CD14-positive monocyte (primary cell): ENCODE measurements at regions not wholly inside any gene's neighbourhood (a gene's known extent, or its start where the extent isn't known, plus 50 kb on each side); places are given as distances from the start of the nearest gene placed in this dataset.

Experiments
- DNase-seq, 3 donors: peaks; one replicate each; pipeline ENCODE4 v3.0.0-alpha.2; 2011 to 2022
- H2AFZ ChIP-seq: 2 replicates; pipeline ENCODE4 v1.6.0; 2012; ENCODE audit warnings: mild to moderate bottlenecking, low read depth, low read length, inconsistent platforms; ENCODE audit not compliant: insufficient read depth, poor library complexity, severe bottlenecking
- H3K27ac ChIP-seq, 2 donors: 1 replicate in 1 of 2; 2 replicates in 1 of 2; pipeline ENCODE4 v1.5.1; 2012 to 2013; ENCODE audit warnings: low read length in 2 of 2, control low read depth in 1 of 2, inconsistent platforms in 1 of 2, low read depth in 1 of 2, mild to moderate bottlenecking in 1 of 2
- H3K27me3 ChIP-seq, 2 donors: one replicate each; pipeline versions ENCODE4 v1.6.0 to v1.6.1; 2011 to 2013; ENCODE audit warnings: low read length in 2 of 2; ENCODE audit not compliant: control insufficient read depth in 2 of 2, insufficient read depth in 2 of 2
- H3K36me3 ChIP-seq, 2 donors: replicated peaks in 1 of 2; 1 replicate in 1 of 2; 2 replicates in 1 of 2; pipeline versions ENCODE4 v1.5.1 to v1.6.1; 2012 to 2013; ENCODE audit warnings: low read length in 2 of 2, control low read depth in 1 of 2, inconsistent platforms in 1 of 2, mild to moderate bottlenecking in 1 of 2; ENCODE audit not compliant: insufficient read depth in 2 of 2, control insufficient read depth in 1 of 2
- H3K4me1 ChIP-seq, 2 donors: 1 replicate in 1 of 2; 2 replicates in 1 of 2; pipeline versions ENCODE4 v1.5.1 to v1.6.1; 2012 to 2013; ENCODE audit warnings: low read length in 2 of 2, control low read depth in 1 of 2, inconsistent platforms in 1 of 2, mild to moderate bottlenecking in 1 of 2, moderate library complexity in 1 of 2; ENCODE audit not compliant: insufficient read depth in 2 of 2, control insufficient read depth in 1 of 2
- H3K4me2 ChIP-seq: replicated peaks from 2 replicates; pipeline ENCODE3; 2012; ENCODE audit warnings: low read length, moderate library complexity, mild to moderate bottlenecking; ENCODE audit not compliant: poor library complexity, severe bottlenecking; ENCODE audit errors: extremely low read depth
- H3K4me3 ChIP-seq, 3 experiments: fragments of 200-600 bp in 1 of 3; sonication (generic) in 1 of 3; replicated peaks in 1 of 3; 1 replicate in 2 of 3; 2 replicates in 1 of 3; pipeline ENCODE4 v1.5.1; 2011 to 2013; ENCODE audit warnings: low read length in 3 of 3, mild to moderate bottlenecking in 3 of 3, control low read depth in 2 of 3, low read depth in 2 of 3, inconsistent platforms in 1 of 3, moderate library complexity in 1 of 3
- H3K79me2 ChIP-seq: 2 replicates; pipeline ENCODE4 v1.6.0; 2012; ENCODE audit warnings: mild to moderate bottlenecking, control low read depth, inconsistent platforms, low read length, moderate library complexity; ENCODE audit not compliant: insufficient read depth
- H3K9ac ChIP-seq: 2 replicates; pipeline ENCODE4 v1.6.0; 2017; ENCODE audit warnings: low read length, mild to moderate bottlenecking; ENCODE audit not compliant: insufficient read depth, poor library complexity, severe bottlenecking
- H3K9me3 ChIP-seq, 2 donors: replicated peaks in 1 of 2; 1 replicate in 1 of 2; 2 replicates in 1 of 2; pipeline versions ENCODE4 v1.5.1 to v1.6.1; 2012 to 2013; ENCODE audit warnings: low read length in 2 of 2, control low read depth in 1 of 2; ENCODE audit not compliant: control insufficient read depth in 1 of 2, insufficient read depth in 1 of 2
- H4K20me1 ChIP-seq: 2 replicates; pipeline ENCODE4 v1.6.0; 2012; ENCODE audit warnings: mild to moderate bottlenecking, low read length, control low read depth, moderate library complexity; ENCODE audit not compliant: insufficient read depth
- H3K27ac Mint-ChIP-seq, 7 donors: one replicate each; pipeline ENCODE4 v1.8.0; 2020; ENCODE audit warnings: mild to moderate bottlenecking in 7 of 7, mixed read lengths in 7 of 7, moderate library complexity in 6 of 7, inconsistent platforms in 2 of 7
- H3K27me3 Mint-ChIP-seq, 3 donors: one replicate each; pipeline ENCODE4 v1.8.0; 2021 to 2022; ENCODE audit warnings: low read depth in 3 of 3, mild to moderate bottlenecking in 3 of 3, mixed read lengths in 3 of 3, moderate library complexity in 3 of 3, inconsistent platforms in 1 of 3
- H3K36me3 Mint-ChIP-seq, 2 donors: one replicate each; pipeline ENCODE4 v1.8.0; 2020; ENCODE audit warnings: mixed read lengths in 2 of 2, inconsistent platforms in 1 of 2, mild to moderate bottlenecking in 1 of 2
- H3K4me1 Mint-ChIP-seq: one replicate; pipeline ENCODE4 v1.8.0; 2020; ENCODE audit warnings: mild to moderate bottlenecking, mixed read lengths
- H3K4me3 Mint-ChIP-seq, 2 donors: one replicate each; pipeline ENCODE4 v1.8.0; 2020; ENCODE audit warnings: mild to moderate bottlenecking in 2 of 2, mixed read lengths in 2 of 2, moderate library complexity in 1 of 2
- H3K9me3 Mint-ChIP-seq, 7 donors: one replicate each; pipeline ENCODE4 v1.8.0; 2020 to 2022; ENCODE audit warnings: mixed read lengths in 7 of 7, mild to moderate bottlenecking in 6 of 7, moderate library complexity in 6 of 7, inconsistent platforms in 2 of 7
- WGBS: methylation state at CpG from one replicate; pipeline ENCODE4 v1.1.5; 2013; ENCODE audit warnings: missing lambda C conversion rate; ENCODE audit not compliant: insufficient coverage; 5-methylcytosine and 5-hydroxymethylcytosine counted together
- intact Hi-C, 2 donors: fragments of 100-400 bp; cut with micrococcal nuclease; formaldehyde crosslinking; loops; one replicate each; pipeline versions ENCODE4 v1.15.0 to v1.15.1; 2023
- TF ChIP-seq, protein P1 (sequence below): fragments of 200-600 bp; IDR thresholded peaks from one replicate; pipeline ENCODE4 v1.8.0; 2022; ENCODE audit warnings: antibody characterized with exemption, mild to moderate bottlenecking

DNA sequence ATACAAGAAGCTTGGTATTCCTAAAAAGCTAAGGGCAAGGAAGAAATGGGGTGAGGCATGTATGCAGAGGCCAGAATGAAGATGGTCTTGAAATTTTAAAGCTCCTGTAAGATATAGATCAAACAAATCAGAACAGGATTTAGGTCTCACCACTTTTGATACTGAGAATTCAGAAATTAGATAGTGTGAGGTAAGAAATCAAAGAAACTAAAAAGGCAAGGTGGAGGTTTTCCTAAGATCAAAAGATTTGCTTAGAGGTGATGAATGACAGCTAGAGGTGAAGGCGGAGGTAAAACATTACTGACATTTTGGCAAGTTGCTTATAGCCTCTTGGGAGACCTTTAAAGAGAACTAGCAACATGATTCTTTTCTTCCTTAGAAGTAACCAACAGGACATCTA, 225.2 kb upstream of the SGK1 start:
- DNase-seq, result no peak
- Mint-ChIP-seq H3K27ac (peak overlapping the region in 1 of 7 donors; percentile 52), H3K9me3 (peaks cover 0 to 2% (median 0%) of the 10 kb centered on the region in 7 donors), H3K36me3 (no peaks in the 10 kb centered on the region), H3K27me3 (peaks cover 0 to 2% (median 0%) of the 10 kb centered on the region in 3 donors), H3K4me1 (peaks cover 19% of the 10 kb centered on the region), H3K4me3 (no peak overlapping the region)
- Histone ChIP-seq H4K20me1 (no peaks in the 10 kb centered on the region), H2AFZ (no peak overlapping the region), H3K4me3 (no peak overlapping the region), H3K4me1 (peaks cover 12 to 14% of the 10 kb centered on the region in 2 donors), H3K4me2 (no peak overlapping the region), H3K36me3 (no peaks in the 10 kb centered on the region), H3K9me3 (no peaks in the 10 kb centered on the region), H3K27ac (no peak overlapping the region), H3K9ac (no peak overlapping the region), H3K79me2 (no peaks in the 10 kb centered on the region), H3K27me3 (no peaks in the 10 kb centered on the region)
- intact Hi-C loops, result no loop called here
- TF ChIP-seq, protein P1, sequence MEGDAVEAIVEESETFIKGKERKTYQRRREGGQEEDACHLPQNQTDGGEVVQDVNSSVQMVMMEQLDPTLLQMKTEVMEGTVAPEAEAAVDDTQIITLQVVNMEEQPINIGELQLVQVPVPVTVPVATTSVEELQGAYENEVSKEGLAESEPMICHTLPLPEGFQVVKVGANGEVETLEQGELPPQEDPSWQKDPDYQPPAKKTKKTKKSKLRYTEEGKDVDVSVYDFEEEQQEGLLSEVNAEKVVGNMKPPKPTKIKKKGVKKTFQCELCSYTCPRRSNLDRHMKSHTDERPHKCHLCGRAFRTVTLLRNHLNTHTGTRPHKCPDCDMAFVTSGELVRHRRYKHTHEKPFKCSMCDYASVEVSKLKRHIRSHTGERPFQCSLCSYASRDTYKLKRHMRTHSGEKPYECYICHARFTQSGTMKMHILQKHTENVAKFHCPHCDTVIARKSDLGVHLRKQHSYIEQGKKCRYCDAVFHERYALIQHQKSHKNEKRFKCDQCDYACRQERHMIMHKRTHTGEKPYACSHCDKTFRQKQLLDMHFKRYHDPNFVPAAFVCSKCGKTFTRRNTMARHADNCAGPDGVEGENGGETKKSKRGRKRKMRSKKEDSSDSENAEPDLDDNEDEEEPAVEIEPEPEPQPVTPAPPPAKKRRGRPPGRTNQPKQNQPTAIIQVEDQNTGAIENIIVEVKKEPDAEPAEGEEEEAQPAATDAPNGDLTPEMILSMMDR, result no peak
- no CpG with 5 or more reads among the region's 1 CpG for WGBS

- H3K4me2 ChIP-seq, result no peak overlapping the region
- H3K9me3 ChIP-seq, result no peaks in the 10 kb centered on the region
- H3K4me1 ChIP-seq, result peaks cover 12 to 14% of the 10 kb centered on the region in 2 donors
- H3K27me3 ChIP-seq, result no peaks in the 10 kb centered on the region
- Mint-ChIP-seq H3K27me3 (peaks cover 0 to 3% (median 3%) of the 10 kb centered on the region in 3 donors), H3K27ac (no peak overlapping the region), H3K4me1 (peaks cover 19% of the 10 kb centered on the region), H3K9me3 (peaks cover 0 to 2% (median 0%) of the 10 kb centered on the region in 7 donors), H3K36me3 (no peaks in the 10 kb centered on the region), H3K4me3 (no peak overlapping the region)
- TF ChIP-seq, protein P1, result no peak
- no peaks in the 10 kb centered on the region for H4K20me1 ChIP-seq
- H3K9ac ChIP-seq, result no peak overlapping the region
- no peaks in the 10 kb centered on the region for H3K36me3 ChIP-seq
- H3K27ac ChIP-seq, result no peak overlapping the region
- no peak for DNase-seq
- H3K4me3 ChIP-seq, result no peak overlapping the region
- no CpG with 5 or more reads among the region's 4 CpGs for WGBS
- no peak overlapping the region for H2AFZ ChIP-seq
- intact Hi-C loops, result no loop called here
- no peaks in the 10 kb centered on the region for H3K79me2 ChIP-seq
These were observed 223.1 kb upstream of the SGK1 start for GRCh38 chr6:134541001-134541400.
